Lung (tissue), 11 donors: ENCODE measurements at regions not wholly inside any gene's neighbourhood (a gene's known extent, or its start where the extent isn't known, plus 50 kb on each side); places are given as distances from the start of the nearest gene placed in this dataset.

Experiments used
- ATAC-seq: fragments of 200-7000 bp; cut with Tn5 transposase; one replicate; pipeline ENCODE4 v1.9.1; 2020; ENCODE audit warnings: moderate number of reproducible peaks; ENCODE audit not compliant: insufficient read depth, low FRiP score
- DNase-seq, 3 donors: peaks; one replicate each; pipeline ENCODE4 v3.0.0-alpha.2; 2013 to 2017
- H3K27ac ChIP-seq, 2 donors: one replicate each; pipeline ENCODE4 v1.5.1; 2013; ENCODE audit warnings: mild to moderate bottlenecking in 2 of 2, moderate library complexity in 2 of 2, control low read depth in 1 of 2, inconsistent platforms in 1 of 2, low read depth in 1 of 2, low read length in 1 of 2
- H3K27me3 ChIP-seq, 3 donors: one replicate each; pipeline ENCODE4 v1.5.1; 2013; ENCODE audit warnings: low read length in 2 of 3; ENCODE audit not compliant: control insufficient read depth in 3 of 3, insufficient read depth in 3 of 3
- H3K36me3 ChIP-seq, 4 donors: one replicate each; pipeline ENCODE4 v1.5.1; 2013; ENCODE audit warnings: low read length in 4 of 4, mild to moderate bottlenecking in 1 of 4, moderate library complexity in 1 of 4; ENCODE audit not compliant: control insufficient read depth in 4 of 4, insufficient read depth in 4 of 4
- H3K4me1 ChIP-seq, 5 donors: one replicate each; pipeline ENCODE4 v1.5.1; 2013; ENCODE audit warnings: low read length in 5 of 5, mild to moderate bottlenecking in 2 of 5, moderate library complexity in 1 of 5; ENCODE audit not compliant: control insufficient read depth in 5 of 5, insufficient read depth in 5 of 5
- H3K4me3 ChIP-seq: one replicate; pipeline ENCODE4 v1.5.1; 2013; ENCODE audit warnings: mild to moderate bottlenecking, control low read depth, moderate library complexity
- H3K9ac ChIP-seq, 2 donors: one replicate each; pipeline ENCODE4 v1.5.1; 2013; ENCODE audit warnings: low read length in 2 of 2, control low read depth in 1 of 2; ENCODE audit not compliant: insufficient read depth in 1 of 2
- H3K9me3 ChIP-seq, 4 donors: one replicate each; pipeline ENCODE4 v1.5.1; 2013; ENCODE audit warnings: low read length in 3 of 4, mild to moderate bottlenecking in 1 of 4, moderate library complexity in 1 of 4; ENCODE audit not compliant: control insufficient read depth in 4 of 4, insufficient read depth in 3 of 4
- CTCF ChIP-seq: IDR thresholded peaks from 2 replicates; pipeline ENCODE4 v1.5.1; 2012; ENCODE audit warnings: mild to moderate bottlenecking; ENCODE audit errors: control extremely low read depth, extremely low read depth
- WGBS, 2 donors: extraction: QIAGEN DNeasy Blood & Tissue Kit; methylation state at CpG; one replicate each; pipeline ENCODE4 v1.1.7; 2013; 5-methylcytosine and 5-hydroxymethylcytosine counted together
- donor health status: control.
- donor health status: control.
- donor health status: Bipolar disorder and iron deficiency.
- donor health status: healthy.
- donor health status: DM: yes; HTN: yes; CAD: no.

- peaks cover 0 to 6% (median 0%) of the 10 kb centered on the region in 5 donors for H3K4me1 ChIP-seq
- no peaks in the 10 kb centered on the region for H3K27me3 ChIP-seq
- ATAC-seq (no peak), DNase-seq (no peak)
- H3K36me3 ChIP-seq = no peaks in the 10 kb centered on the region
- no peak overlapping the region for H3K27ac ChIP-seq
- no peak overlapping the region for H3K4me3 ChIP-seq
- no peak for TF ChIP-seq CTCF
- no peaks in the 10 kb centered on the region for H3K9me3 ChIP-seq
- 68 to 75% methylated on average over 11 of the region's 11 CpGs for WGBS, 2 donors
- H3K9ac ChIP-seq = no peak overlapping the region
Observed at GRCh38 chr1:91075233-91076135, 53.6 kb upstream of the ZNF644 start.

GRCh38 chr1:91073299-91073698 lies 51.5 kb upstream of the ZNF644 start:
- WGBS, 2 donors = 43 to 98% methylated on average over 2 of the region's 2 CpGs
- no peak for ATAC-seq
- no peaks in the 10 kb centered on the region for H3K36me3 ChIP-seq

GRCh38 chr1:91071838-91072237 lies 50.0 kb upstream of the ZNF644 start:
- 96 to 98% methylated on average over 5 of the region's 5 CpGs for WGBS, 2 donors
- no peak for ATAC-seq
- H3K27me3 ChIP-seq = no peaks in the 10 kb centered on the region
- peaks cover 0 to 3% (median 0%) of the 10 kb centered on the region in 4 donors for H3K9me3 ChIP-seq
- no peak overlapping the region for H3K9ac ChIP-seq
- TF ChIP-seq CTCF = no peak
- no peak overlapping the region for H3K4me3 ChIP-seq
- H3K4me1 ChIP-seq = peaks cover 0 to 8% (median 0%) of the 10 kb centered on the region in 5 donors
- H3K36me3 ChIP-seq = no peaks in the 10 kb centered on the region
- no peak overlapping the region for H3K27ac ChIP-seq
- no peak for DNase-seq

More at GRCh38 chr1:91073299-91073698, 51.5 kb upstream of the ZNF644 start:
- no peak for TF ChIP-seq CTCF
- H3K4me1 ChIP-seq = peaks cover 0 to 8% (median 0%) of the 10 kb centered on the region in 5 donors
- no peak for DNase-seq
- no peak overlapping the region for H3K27ac ChIP-seq
- H3K9ac ChIP-seq = no peak overlapping the region
- H3K4me3 ChIP-seq = no peak overlapping the region
- H3K27me3 ChIP-seq = no peaks in the 10 kb centered on the region
- peaks cover 0 to 3% (median 0%) of the 10 kb centered on the region in 4 donors for H3K9me3 ChIP-seq
